ENCODE measurements at regions not wholly inside any gene's neighbourhood (a gene's known extent, or its start where the extent isn't known, plus 50 kb on each side); places are given as distances from the start of the nearest gene placed in this dataset.

DNA sequence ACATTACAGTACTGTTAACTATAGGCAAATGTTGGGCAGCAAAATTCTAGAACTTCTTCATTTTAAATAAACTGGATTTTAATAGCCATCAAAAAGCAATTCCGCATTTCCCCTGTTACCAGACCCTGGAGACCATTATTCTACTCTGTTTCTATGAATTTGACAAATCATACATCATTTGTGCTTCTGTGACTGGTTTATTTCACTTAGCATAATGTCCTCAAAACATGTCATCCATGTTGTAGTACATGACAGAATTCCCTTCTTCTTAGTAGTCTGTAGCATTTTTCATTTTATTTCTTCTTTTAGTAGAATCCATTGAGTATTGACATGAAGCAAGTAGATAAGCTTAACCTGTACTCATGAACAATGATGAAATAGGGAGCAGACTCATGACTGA is 59.4 kb upstream of the PPP4R3C start:
- H3K27ac ChIP-seq: no peak overlapping the region
- ATAC-seq (no peak), FAIRE-seq (peak; percentile 28), DNase-seq (ENCODE audit: low read depth in 1 of 2, low spot score in 1 of 2) (no peak)
- no peak for TF ChIP-seq JUNB (IDR thresholded peaks at IDR 0.05)
- ChIA-PET POLR2A (no interaction called here), CTCF (no interaction called here)
- no peak overlapping the region for H3K4me3 ChIP-seq
- no peaks in the 10 kb centered on the region for H3K4me1 ChIP-seq
- H3K4me2 ChIP-seq: no peak overlapping the region
- H3K9me3 ChIP-seq: no peaks in the 10 kb centered on the region
- 15% methylated on average over 1 of the region's 1 CpG for WGBS (ENCODE audit: missing lambda C conversion rate)

DNA sequence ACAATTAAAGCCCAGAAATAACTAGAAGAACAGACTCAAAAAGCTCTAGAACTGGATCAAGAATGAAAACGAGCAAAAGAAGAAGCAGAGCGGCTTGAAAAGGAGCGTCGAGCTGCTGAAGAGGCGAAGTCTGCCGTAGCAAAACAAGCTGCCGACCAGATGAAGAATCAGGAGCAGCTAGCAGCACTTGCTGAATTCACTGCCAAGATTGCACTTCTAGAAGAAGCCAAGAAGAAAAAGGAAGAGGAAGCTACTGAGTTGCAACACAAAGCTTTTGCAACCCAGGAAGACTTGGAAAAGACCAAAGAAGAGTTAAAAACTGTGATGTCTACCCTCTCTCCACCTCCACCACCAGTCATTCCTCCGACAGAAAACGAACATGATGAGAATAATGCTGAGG is 56.1 kb upstream of the PPP4R3C start:
- Histone ChIP-seq H3K4me3 (no peak overlapping the region), H3K4me1 (no peaks in the 10 kb centered on the region), H3K27ac (no peak overlapping the region), H3K4me2 (no peak overlapping the region), H3K9me3 (no peaks in the 10 kb centered on the region)
- FAIRE-seq (no peak), DNase-seq (ENCODE audit: low read depth in 1 of 2, low spot score in 1 of 2) (no peak), ATAC-seq (no peak)
- ChIA-PET POLR2A (no interaction called here), CTCF (no interaction called here)
- no peak for TF ChIP-seq CHD4 (IDR thresholded peaks at IDR 0.05; ENCODE audit: borderline replicate concordance)
- no peak for TF ChIP-seq FOSL2 (IDR thresholded peaks at IDR 0.05)
- no peak for TF ChIP-seq FOSL2 (CRISPR knock-in tag; IDR thresholded peaks at IDR 0.05)
- TF ChIP-seq HOXB13 (CRISPR knock-in tag; IDR thresholded peaks at IDR 0.05; ENCODE audit: low read depth): no peak
- no peak for TF ChIP-seq KDM1A (IDR thresholded peaks at IDR 0.05; ENCODE audit: low read depth)
- TF ChIP-seq, protein P1, sequence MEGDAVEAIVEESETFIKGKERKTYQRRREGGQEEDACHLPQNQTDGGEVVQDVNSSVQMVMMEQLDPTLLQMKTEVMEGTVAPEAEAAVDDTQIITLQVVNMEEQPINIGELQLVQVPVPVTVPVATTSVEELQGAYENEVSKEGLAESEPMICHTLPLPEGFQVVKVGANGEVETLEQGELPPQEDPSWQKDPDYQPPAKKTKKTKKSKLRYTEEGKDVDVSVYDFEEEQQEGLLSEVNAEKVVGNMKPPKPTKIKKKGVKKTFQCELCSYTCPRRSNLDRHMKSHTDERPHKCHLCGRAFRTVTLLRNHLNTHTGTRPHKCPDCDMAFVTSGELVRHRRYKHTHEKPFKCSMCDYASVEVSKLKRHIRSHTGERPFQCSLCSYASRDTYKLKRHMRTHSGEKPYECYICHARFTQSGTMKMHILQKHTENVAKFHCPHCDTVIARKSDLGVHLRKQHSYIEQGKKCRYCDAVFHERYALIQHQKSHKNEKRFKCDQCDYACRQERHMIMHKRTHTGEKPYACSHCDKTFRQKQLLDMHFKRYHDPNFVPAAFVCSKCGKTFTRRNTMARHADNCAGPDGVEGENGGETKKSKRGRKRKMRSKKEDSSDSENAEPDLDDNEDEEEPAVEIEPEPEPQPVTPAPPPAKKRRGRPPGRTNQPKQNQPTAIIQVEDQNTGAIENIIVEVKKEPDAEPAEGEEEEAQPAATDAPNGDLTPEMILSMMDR (IDR thresholded peaks at IDR 0.05): no peak
- TF ChIP-seq, protein P2, sequence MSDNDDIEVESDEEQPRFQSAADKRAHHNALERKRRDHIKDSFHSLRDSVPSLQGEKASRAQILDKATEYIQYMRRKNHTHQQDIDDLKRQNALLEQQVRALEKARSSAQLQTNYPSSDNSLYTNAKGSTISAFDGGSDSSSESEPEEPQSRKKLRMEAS (IDR thresholded peaks at IDR 0.05): no peak
- TF ChIP-seq TFCP2L1 (CRISPR knock-in tag; IDR thresholded peaks at IDR 0.05): no peak
- no peak for TF ChIP-seq EP300 (IDR thresholded peaks at IDR 0.05)
- TF ChIP-seq, protein P3, sequence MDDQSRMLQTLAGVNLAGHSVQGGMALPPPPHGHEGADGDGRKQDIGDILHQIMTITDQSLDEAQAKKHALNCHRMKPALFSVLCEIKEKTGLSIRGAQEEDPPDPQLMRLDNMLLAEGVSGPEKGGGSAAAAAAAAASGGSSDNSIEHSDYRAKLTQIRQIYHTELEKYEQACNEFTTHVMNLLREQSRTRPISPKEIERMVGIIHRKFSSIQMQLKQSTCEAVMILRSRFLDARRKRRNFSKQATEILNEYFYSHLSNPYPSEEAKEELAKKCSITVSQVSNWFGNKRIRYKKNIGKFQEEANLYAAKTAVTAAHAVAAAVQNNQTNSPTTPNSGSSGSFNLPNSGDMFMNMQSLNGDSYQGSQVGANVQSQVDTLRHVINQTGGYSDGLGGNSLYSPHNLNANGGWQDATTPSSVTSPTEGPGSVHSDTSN (IDR thresholded peaks at IDR 0.05): no peak
- TF ChIP-seq, protein P4, sequence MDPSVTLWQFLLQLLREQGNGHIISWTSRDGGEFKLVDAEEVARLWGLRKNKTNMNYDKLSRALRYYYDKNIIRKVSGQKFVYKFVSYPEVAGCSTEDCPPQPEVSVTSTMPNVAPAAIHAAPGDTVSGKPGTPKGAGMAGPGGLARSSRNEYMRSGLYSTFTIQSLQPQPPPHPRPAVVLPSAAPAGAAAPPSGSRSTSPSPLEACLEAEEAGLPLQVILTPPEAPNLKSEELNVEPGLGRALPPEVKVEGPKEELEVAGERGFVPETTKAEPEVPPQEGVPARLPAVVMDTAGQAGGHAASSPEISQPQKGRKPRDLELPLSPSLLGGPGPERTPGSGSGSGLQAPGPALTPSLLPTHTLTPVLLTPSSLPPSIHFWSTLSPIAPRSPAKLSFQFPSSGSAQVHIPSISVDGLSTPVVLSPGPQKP (IDR thresholded peaks at IDR 0.05; ENCODE audit: low read depth, low read length): no peak
- no peak for TF ChIP-seq ZNF302 (CRISPR knock-in tag; IDR thresholded peaks at IDR 0.05)
- no peak for TF ChIP-seq MYC (IDR thresholded peaks at IDR 0.05; ENCODE audit: borderline replicate concordance, low read length)
- no peak for TF ChIP-seq ZSCAN20 (CRISPR knock-in tag; IDR thresholded peaks at IDR 0.05)
- TF ChIP-seq HOXA7 (CRISPR knock-in tag; IDR thresholded peaks at IDR 0.05): no peak
- TF ChIP-seq CHD2 (IDR thresholded peaks at IDR 0.05; ENCODE audit: low read length, partially characterized antibody): no peak
- TF ChIP-seq, protein P5, sequence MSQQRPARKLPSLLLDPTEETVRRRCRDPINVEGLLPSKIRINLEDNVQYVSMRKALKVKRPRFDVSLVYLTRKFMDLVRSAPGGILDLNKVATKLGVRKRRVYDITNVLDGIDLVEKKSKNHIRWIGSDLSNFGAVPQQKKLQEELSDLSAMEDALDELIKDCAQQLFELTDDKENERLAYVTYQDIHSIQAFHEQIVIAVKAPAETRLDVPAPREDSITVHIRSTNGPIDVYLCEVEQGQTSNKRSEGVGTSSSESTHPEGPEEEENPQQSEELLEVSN (IDR thresholded peaks at IDR 0.05; ENCODE audit: borderline replicate concordance, low read depth): no peak
- no peak for TF ChIP-seq BHLHE40 (IDR thresholded peaks at IDR 0.05; ENCODE audit: low read depth, low read length)
- no peak for TF ChIP-seq NPAS2 (CRISPR knock-in tag; IDR thresholded peaks at IDR 0.05; ENCODE audit: borderline replicate concordance)
- WGBS (ENCODE audit: missing lambda C conversion rate): 31% methylated on average over 9 of the region's 9 CpGs

Data from A549 (cell line).